Right lung (tissue), 2 donors: ENCODE measurements at regions not wholly inside any gene's neighbourhood (a gene's known extent, or its start where the extent isn't known, plus 50 kb on each side); places are given as distances from the start of the nearest gene placed in this dataset.

Source experiments
- DNase-seq, 2 donors: peaks; one replicate each; pipeline ENCODE4 v3.0.0-alpha.2; 2013

- no peak for DNase-seq
Measured at GRCh38 chr20:11718474-11719094, 199.1 kb upstream of the BTBD3 start.

- DNase-seq = no peak
Measured at GRCh38 chr20:11719153-11719552, 198.5 kb upstream of the BTBD3 start.

- DNase-seq = no peak
Measured at GRCh38 chr20:11721411-11721810, 196.3 kb upstream of the BTBD3 start.

GRCh38 chr20:11724097-11724496 is 193.6 kb upstream of the BTBD3 start:
- DNase-seq = no peak

- no peak for DNase-seq
Measured at GRCh38 chr20:11726026-11726425, 191.7 kb upstream of the BTBD3 start.

- DNase-seq = no peak
Measured at GRCh38 chr20:11727708-11728107, 190.0 kb upstream of the BTBD3 start.

GRCh38 chr20:11728937-11729336 is 188.8 kb upstream of the BTBD3 start:
- DNase-seq = no peak

- DNase-seq = no peak
Measured at GRCh38 chr20:11729806-11730205, 187.9 kb upstream of the BTBD3 start.

- no peak for DNase-seq
Measured at GRCh38 chr20:11734431-11734830, 183.3 kb upstream of the BTBD3 start.

- DNase-seq = no peak
Measured at GRCh38 chr20:11738852-11739251, 178.8 kb upstream of the BTBD3 start.

GRCh38 chr20:11740975-11741374 is 176.7 kb upstream of the BTBD3 start:
- no peak for DNase-seq

GRCh38 chr20:11745145-11745544 is 172.5 kb upstream of the BTBD3 start:
- DNase-seq = no peak

- DNase-seq = no peak
Measured at GRCh38 chr20:11748436-11748835, 169.3 kb upstream of the BTBD3 start.

- DNase-seq = no peak
Measured at GRCh38 chr20:11752336-11752735, 165.4 kb upstream of the BTBD3 start.

- no peak for DNase-seq
Measured at GRCh38 chr20:11753155-11753554, 164.5 kb upstream of the BTBD3 start.

GRCh38 chr20:11754451-11754850 is 163.2 kb upstream of the BTBD3 start:
- no peak for DNase-seq

- peak in 1 of 2 donors; percentile 11 for DNase-seq
Measured at GRCh38 chr20:11755071-11755841, 162.4 kb upstream of the BTBD3 start.

- DNase-seq = no peak
Measured at GRCh38 chr20:11761497-11761896, 156.2 kb upstream of the BTBD3 start.

- peak in 1 of 2 donors; percentile 19 for DNase-seq
Measured at GRCh38 chr20:11766961-11767360, 150.7 kb upstream of the BTBD3 start.

- DNase-seq = no peak
Measured at GRCh38 chr20:11769825-11770224, 147.9 kb upstream of the BTBD3 start.

GRCh38 chr20:11772226-11772730 is 145.4 kb upstream of the BTBD3 start:
- no peak for DNase-seq

GRCh38 chr20:11776687-11777086 is 141.0 kb upstream of the BTBD3 start:
- no peak for DNase-seq
